GM18873 (cell line): ENCODE measurements at regions not wholly inside any gene's neighbourhood (a gene's known extent, or its start where the extent isn't known, plus 50 kb on each side); places are given as distances from the start of the nearest gene placed in this dataset.

ENCODE experiments used
- ATAC-seq: cut with Tn5 transposase; IDR thresholded peaks from one replicate; pipeline ENCODE4 v1.9.1; 2021; ENCODE audit warnings: mild to moderate bottlenecking, moderate library complexity, moderate number of reproducible peaks; ENCODE audit not compliant: unreplicated experiment, low FRiP score

DNA sequence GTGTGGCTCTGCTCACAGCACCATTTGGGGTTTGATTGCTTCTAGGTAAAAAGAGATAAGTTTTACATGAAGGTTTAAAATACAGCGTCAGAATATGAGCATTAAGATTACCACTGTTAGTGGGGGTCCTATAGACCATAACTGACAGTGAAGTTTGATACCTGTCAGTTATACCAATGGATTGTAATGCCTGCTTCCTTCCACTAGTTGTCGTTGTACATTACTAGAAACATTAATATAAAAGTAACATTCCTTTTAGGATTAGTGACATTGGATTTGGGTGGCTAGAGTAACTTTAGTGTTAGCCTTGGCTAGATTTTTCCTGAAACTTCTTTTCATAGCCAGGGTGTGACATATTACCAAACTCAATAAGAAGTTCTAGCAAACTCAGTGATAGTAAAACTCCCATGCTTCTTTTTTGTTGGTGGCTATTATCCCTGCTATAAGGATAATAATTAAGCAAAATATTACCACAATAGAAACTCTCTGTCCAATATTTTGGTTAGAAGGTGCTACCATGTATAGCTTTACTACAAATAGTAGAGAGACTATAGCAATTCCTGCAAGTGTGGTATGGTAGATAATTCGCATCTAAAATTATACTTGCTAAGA, 57.1 kb downstream of the FAM181B start:
- no peak for ATAC-seq

DNA sequence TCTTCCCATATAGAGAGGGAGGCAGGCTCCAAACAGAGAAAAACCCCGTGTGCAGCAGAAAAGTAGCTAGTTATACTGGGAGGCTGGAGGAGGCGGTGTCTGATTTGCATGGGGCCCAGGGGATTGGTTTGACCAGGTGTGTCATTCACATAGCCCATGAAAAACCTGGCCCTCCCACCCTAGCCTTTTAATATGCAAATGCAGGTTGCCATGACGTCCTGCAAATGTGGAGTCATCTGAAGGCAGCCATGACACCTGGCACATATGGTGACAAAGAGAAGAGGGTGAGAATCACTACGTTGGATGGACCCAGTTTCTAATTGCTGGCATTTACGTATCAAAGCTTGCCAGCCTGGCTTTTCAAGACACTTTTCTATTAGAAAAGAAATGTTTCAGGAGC, 57.8 kb downstream of the FAM181B start:
- ATAC-seq: no peak

GRCh38 chr11:82673631-82674030, 60.0 kb downstream of the FAM181B start:
- ATAC-seq: no peak

- no peak for ATAC-seq
Observed at GRCh38 chr11:82671451-82671850, 62.2 kb downstream of the FAM181B start.

DNA sequence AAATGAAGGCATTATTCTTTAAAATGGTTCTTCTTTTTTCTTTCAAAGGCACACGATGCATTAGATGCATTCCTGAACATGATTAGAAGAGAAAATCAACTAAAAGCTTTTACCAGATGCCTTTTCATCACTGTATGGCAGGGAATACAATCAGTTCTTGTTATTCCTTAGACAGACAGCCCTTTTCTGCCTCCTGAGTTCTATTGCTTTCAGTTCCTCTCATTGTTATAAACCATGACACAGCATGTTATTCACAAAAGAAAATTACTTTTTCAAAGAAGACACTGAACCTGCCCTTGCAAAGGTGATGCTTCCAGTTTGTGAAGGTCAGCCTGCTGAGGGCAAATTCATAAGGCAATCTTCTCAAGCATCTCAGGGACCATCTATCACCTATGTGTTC, 70.1 kb downstream of the FAM181B start:
- no peak for ATAC-seq

DNA sequence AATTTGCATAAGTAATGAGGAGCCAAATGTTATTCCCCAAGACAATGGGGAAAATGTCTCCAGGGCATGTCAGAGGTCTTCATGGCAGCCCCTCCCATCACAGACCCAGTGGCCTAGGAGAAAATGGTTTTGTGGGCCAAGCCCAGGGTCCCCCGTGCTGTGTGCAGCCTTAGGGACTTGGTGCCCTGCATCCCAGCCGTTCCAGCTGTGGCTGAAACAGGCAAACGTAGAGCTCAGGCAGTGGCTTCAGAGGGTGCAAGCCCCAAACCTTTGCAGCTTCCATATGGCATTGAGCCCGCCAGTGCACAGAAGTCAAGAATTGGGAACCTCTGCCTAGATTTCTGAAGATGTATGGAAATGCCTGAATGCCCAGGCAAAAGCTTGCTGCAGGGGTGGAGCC, 79.9 kb downstream of the FAM181B start:
- ATAC-seq: no peak

- no peak for ATAC-seq
Observed at GRCh38 chr11:82639251-82639650, 94.4 kb downstream of the FAM181B start.

DNA sequence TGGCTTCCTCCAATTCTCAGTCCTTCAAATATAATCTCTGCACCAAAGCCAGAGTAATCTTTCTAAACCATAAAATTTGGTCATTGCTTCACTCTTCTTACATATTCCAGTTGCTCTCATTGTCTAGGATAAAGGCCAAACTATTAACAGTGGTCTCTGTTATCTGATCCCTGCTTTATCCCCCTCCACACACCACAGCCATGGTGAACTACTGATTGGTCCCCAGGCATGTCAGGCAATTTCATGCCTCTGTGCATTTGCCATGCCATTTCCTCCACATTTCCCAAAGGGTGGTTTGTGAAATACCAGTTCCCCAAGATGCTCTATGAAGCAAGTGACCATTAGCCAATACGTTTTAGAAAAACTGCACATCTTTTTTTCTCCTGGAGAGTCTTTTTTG, 97.0 kb downstream of the FAM181B start:
- no peak for ATAC-seq

GRCh38 chr11:82634091-82634490, 99.6 kb downstream of the FAM181B start:
- ATAC-seq: no peak

GRCh38 chr11:82631722-82632630, 101.7 kb downstream of the FAM181B start:
- ATAC-seq: no peak

GRCh38 chr11:82610671-82611070, 123.0 kb downstream of the FAM181B start:
- ATAC-seq: no peak

GRCh38 chr11:82606738-82607137, 126.9 kb downstream of the FAM181B start:
- ATAC-seq: no peak

GRCh38 chr11:82601711-82602110, 132.0 kb downstream of the FAM181B start:
- no peak for ATAC-seq

- no peak for ATAC-seq
Observed at GRCh38 chr11:82599836-82600235, 133.8 kb downstream of the FAM181B start.

DNA sequence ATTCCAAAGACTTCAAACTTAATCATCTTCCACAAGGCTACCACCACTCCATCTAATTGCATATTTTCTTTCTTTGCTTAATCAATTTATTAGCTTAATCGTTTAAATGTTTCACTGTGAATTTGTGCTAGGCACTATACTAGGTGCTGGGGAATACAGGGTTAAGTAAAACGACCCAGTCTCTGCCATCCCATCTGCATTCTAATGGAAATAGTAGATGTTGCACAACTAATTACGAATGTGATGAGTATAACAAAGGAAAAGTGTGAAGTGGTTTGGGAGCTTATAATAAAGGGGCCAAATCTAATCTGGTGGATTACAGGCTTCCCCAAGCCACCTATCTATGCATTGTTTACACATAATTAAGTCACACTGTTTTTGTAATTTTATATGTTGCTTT, 147.1 kb downstream of the FAM181B start:
- ATAC-seq: no peak

DNA sequence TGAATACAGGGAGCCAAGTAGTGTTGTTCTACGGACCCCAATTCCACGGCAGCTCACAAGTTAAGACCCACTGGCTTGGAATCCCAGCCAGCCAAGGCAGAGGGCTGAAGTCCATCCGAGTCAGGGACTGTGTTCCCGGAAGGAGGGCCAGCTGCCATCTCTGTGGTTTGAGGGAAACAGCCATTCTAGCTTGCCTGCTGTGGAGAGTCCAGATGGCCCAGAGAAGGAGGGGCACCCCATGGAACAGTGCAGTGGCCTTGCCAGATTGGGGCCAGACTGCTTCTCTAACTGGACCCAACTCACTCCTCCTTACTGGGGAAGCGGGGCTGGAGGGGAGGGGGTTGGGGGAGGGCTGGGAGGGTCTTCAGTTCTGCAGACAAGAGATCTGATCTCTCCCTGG, 156.4 kb downstream of the FAM181B start:
- ATAC-seq: no peak

GRCh38 chr11:82560836-82561235, 172.8 kb downstream of the FAM181B start:
- ATAC-seq: no peak

DNA sequence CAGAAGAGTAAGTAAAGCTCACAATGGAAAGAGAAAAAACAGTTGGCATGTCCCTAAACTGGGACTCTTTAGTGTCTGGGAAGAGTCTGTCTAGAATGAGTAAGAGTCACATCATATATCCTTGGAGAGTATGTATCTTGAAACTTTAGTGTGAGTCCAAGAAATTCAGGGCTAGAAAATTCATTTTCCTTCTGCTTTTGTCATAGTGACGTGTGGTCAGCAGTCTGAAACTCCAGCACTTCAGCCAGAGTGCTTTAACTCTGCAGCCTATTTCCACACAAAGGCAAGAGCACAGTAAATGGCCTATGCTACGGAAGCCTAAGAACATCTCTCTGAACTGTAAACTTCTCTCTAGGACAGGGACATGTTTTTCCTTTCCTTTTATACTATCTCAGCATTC, 174.1 kb downstream of the FAM181B start:
- no peak for ATAC-seq

GRCh38 chr11:82557274-82557673, 176.4 kb downstream of the FAM181B start:
- no peak for ATAC-seq

- no peak for ATAC-seq
Observed at GRCh38 chr11:82556210-82556609, 177.5 kb downstream of the FAM181B start.

GRCh38 chr11:82546661-82547557, 186.8 kb downstream of the FAM181B start:
- no peak for ATAC-seq
